Hypothalamus (tissue), 51 donors: ENCODE measurements at regions not wholly inside any gene's neighbourhood (a gene's known extent, or its start where the extent isn't known, plus 50 kb on each side); places are given as distances from the start of the nearest gene placed in this dataset.

Source experiments
- DNase-seq, 51 donors: peaks; one replicate each; lab custom pipeline; 2025; lab: John Stamatoyannopoulos, UW

- no peak for DNase-seq
These were observed 589.8 kb downstream of the HS3ST4 start for GRCh38 chr16:26281381-26282110.

- no peak for DNase-seq
These were observed 604.0 kb downstream of the HS3ST4 start for GRCh38 chr16:26295625-26296304.

GRCh38 chr16:26301516-26301915 lies 609.8 kb downstream of the HS3ST4 start:
- DNase-seq = no peak

GRCh38 chr16:26316683-26317464 lies 625.1 kb downstream of the HS3ST4 start:
- DNase-seq = peak in 1 of 51 donors; percentile 31

- peak in 1 of 51 donors; percentile 42 for DNase-seq
These were observed 626.1 kb downstream of the HS3ST4 start for GRCh38 chr16:26317885-26318284.

- DNase-seq = no peak
These were observed 638.9 kb downstream of the HS3ST4 start for GRCh38 chr16:26330654-26331053.

GRCh38 chr16:26334218-26335111 lies 642.7 kb downstream of the HS3ST4 start:
- peak in 1 of 51 donors; percentile 1 for DNase-seq

- no peak for DNase-seq
These were observed 643.6 kb downstream of the HS3ST4 start for GRCh38 chr16:26335236-26335853.

GRCh38 chr16:26342621-26343020 lies 650.9 kb downstream of the HS3ST4 start:
- no peak for DNase-seq

- no peak for DNase-seq
These were observed 652.5 kb downstream of the HS3ST4 start for GRCh38 chr16:26344240-26344776.

- no peak for DNase-seq
These were observed 653.2 kb downstream of the HS3ST4 start for GRCh38 chr16:26344976-26345375.

GRCh38 chr16:26345966-26346365 lies 654.2 kb downstream of the HS3ST4 start:
- DNase-seq = no peak

- no peak for DNase-seq
These were observed 656.3 kb downstream of the HS3ST4 start for GRCh38 chr16:26348095-26348494.

- no peak for DNase-seq
These were observed 669.1 kb downstream of the HS3ST4 start for GRCh38 chr16:26360867-26361266.

GRCh38 chr16:26363581-26363980 lies 671.8 kb downstream of the HS3ST4 start:
- DNase-seq = no peak

- DNase-seq = peak in 1 of 51 donors; percentile 8
These were observed 673.6 kb downstream of the HS3ST4 start for GRCh38 chr16:26365161-26365940.

- DNase-seq = no peak
These were observed 679.6 kb downstream of the HS3ST4 start for GRCh38 chr16:26371349-26371869.

GRCh38 chr16:26374279-26374925 lies 682.6 kb downstream of the HS3ST4 start:
- DNase-seq = no peak
